ENCODE measurements at regions not wholly inside any gene's neighbourhood (a gene's known extent, or its start where the extent isn't known, plus 50 kb on each side); places are given as distances from the start of the nearest gene placed in this dataset.

DNA sequence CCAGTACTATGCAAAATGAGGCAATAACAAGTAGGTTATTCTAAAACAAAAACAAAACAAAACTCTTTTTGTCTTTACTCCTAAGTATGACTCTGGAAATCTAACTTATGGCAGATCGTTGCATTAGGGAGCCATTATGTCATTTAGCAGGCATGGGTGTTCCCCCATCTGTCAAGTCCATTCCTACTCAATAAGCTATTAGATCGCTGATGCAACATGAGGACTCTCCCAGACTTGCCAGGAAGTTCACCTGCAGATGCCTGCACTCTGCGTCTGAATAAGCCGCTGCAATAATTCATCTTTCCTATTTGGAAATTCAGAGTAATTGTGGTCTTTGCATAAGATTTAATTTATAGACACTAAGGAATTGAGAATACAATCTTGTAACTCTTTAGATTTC, 585.0 kb downstream of the KIF4B start:
- TF ChIP-seq EHMT2 (IDR thresholded peaks at IDR 0.05; ENCODE audit: low read depth) (no peak), RCOR1 (IDR thresholded peaks at IDR 0.05; ENCODE audit: low read depth, low read length) (no peak), POLR2A (IDR thresholded peaks at IDR 0.05; ENCODE audit: low read length) (no peak), POLR2AphosphoS2 (conservative IDR thresholded peaks at IDR 0.05; ENCODE audit: low read length) (no peak), RFX5 (IDR thresholded peaks at IDR 0.05) (no peak)
- TF ChIP-seq, protein P1, sequence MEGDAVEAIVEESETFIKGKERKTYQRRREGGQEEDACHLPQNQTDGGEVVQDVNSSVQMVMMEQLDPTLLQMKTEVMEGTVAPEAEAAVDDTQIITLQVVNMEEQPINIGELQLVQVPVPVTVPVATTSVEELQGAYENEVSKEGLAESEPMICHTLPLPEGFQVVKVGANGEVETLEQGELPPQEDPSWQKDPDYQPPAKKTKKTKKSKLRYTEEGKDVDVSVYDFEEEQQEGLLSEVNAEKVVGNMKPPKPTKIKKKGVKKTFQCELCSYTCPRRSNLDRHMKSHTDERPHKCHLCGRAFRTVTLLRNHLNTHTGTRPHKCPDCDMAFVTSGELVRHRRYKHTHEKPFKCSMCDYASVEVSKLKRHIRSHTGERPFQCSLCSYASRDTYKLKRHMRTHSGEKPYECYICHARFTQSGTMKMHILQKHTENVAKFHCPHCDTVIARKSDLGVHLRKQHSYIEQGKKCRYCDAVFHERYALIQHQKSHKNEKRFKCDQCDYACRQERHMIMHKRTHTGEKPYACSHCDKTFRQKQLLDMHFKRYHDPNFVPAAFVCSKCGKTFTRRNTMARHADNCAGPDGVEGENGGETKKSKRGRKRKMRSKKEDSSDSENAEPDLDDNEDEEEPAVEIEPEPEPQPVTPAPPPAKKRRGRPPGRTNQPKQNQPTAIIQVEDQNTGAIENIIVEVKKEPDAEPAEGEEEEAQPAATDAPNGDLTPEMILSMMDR (IDR thresholded peaks at IDR 0.05): no peak

Data from A549 (cell line).